ENCODE measurements at regions not wholly inside any gene's neighbourhood (a gene's known extent, or its start where the extent isn't known, plus 50 kb on each side); places are given as distances from the start of the nearest gene placed in this dataset.
A peak's percentile ranks its signal among the peaks of the same experiment; 100 is the strongest.

- DNase-seq: no peak
- no peak for ATAC-seq
- H3K9me3 ChIP-seq (ENCODE audit: low read length): no peaks in the 10 kb centered on the region
- BruUV-seq (replicated peaks): no TSS peak
- no peaks in the 10 kb centered on the region for H3K27me3 ChIP-seq (ENCODE audit: low read length)
- CTCF ChIA-PET: no interaction called here
- H4K20me1 ChIP-seq (ENCODE audit: low read length): no peaks in the 10 kb centered on the region
- no peak overlapping the region for H3K27ac ChIP-seq (ENCODE audit: low read length)
- H3K4me2 ChIP-seq (ENCODE audit: low read length): no peak overlapping the region
- H3K4me1 ChIP-seq (ENCODE audit: insufficient read depth, low read length): peaks cover 17% of the 10 kb centered on the region
- H3K36me3 ChIP-seq (ENCODE audit: low read depth, low read length): no peaks in the 10 kb centered on the region
- H3K9ac ChIP-seq (ENCODE audit: low read length): no peak overlapping the region
- no peak overlapping the region for H2AFZ ChIP-seq (ENCODE audit: low read length)
- no peaks in the 10 kb centered on the region for H3K79me2 ChIP-seq (ENCODE audit: low read length)
- H3F3A ChIP-seq (ENCODE audit: low read length, unreplicated experiment): no peaks in the 10 kb centered on the region
- H3K4me3 ChIP-seq (ENCODE audit: low read length): no peak overlapping the region
- intact Hi-C loops (cut with micrococcal nuclease): no loop called here
- no peaks in the 10 kb centered on the region for H3K9me2 ChIP-seq (replicated peaks; ENCODE audit: low read length)
- TF ChIP-seq EZH2 (IDR thresholded peaks at IDR 0.05; ENCODE audit: low read length, unreplicated experiment) (no peak), EZH2phosphoT487 (IDR thresholded peaks at IDR 0.05; ENCODE audit: borderline replicate concordance, low read length) (no peak), CTCF (conservative IDR thresholded peaks at IDR 0.05; ENCODE audit: low read depth, low read length) (no peak)
- POLR2A ChIA-PET (ENCODE audit: unreplicated experiment): no interaction called here
Measured at GRCh38 chr2:188196343-188197008, 95.2 kb upstream of the GULP1 start.

GRCh38 chr2:188199716-188200128 is 92.0 kb upstream of the GULP1 start:
- no peaks in the 10 kb centered on the region for H3K27me3 ChIP-seq (ENCODE audit: low read length)
- peak overlapping the region; percentile 62 for H3K4me2 ChIP-seq (ENCODE audit: low read length)
- TF ChIP-seq EZH2phosphoT487 (IDR thresholded peaks at IDR 0.05; ENCODE audit: borderline replicate concordance, low read length) (no peak), CTCF (conservative IDR thresholded peaks at IDR 0.05; ENCODE audit: low read depth, low read length) (no peak), EZH2 (IDR thresholded peaks at IDR 0.05; ENCODE audit: low read length, unreplicated experiment) (no peak)
- no peaks in the 10 kb centered on the region for H3K79me2 ChIP-seq (ENCODE audit: low read length)
- H2AFZ ChIP-seq (ENCODE audit: low read length): peak overlapping the region; percentile 65
- ChIA-PET POLR2A (ENCODE audit: unreplicated experiment) (no interaction called here), CTCF (no interaction called here)
- peak overlapping the region; percentile 55 for H3K27ac ChIP-seq (ENCODE audit: low read length)
- H3K4me3 ChIP-seq (ENCODE audit: low read length): no peak overlapping the region
- H3K9ac ChIP-seq (ENCODE audit: low read length): no peak overlapping the region
- H3K4me1 ChIP-seq (ENCODE audit: insufficient read depth, low read length): peaks cover 9% of the 10 kb centered on the region
- H3K9me2 ChIP-seq (replicated peaks; ENCODE audit: low read length): no peaks in the 10 kb centered on the region
- intact Hi-C loops (cut with micrococcal nuclease): loop anchor here (10.0 kb wide), 1 partner anchor 175 kb away; no protein-coding TSS in a partner anchor
- no peaks in the 10 kb centered on the region for H3K9me3 ChIP-seq (ENCODE audit: low read length)
- H3K36me3 ChIP-seq (ENCODE audit: low read depth, low read length): no peaks in the 10 kb centered on the region
- BruUV-seq (replicated peaks): no TSS peak
- H3F3A ChIP-seq (ENCODE audit: low read length, unreplicated experiment): no peaks in the 10 kb centered on the region
- ATAC-seq (peak; percentile 98), DNase-seq (peak; percentile 83)
- no peaks in the 10 kb centered on the region for H4K20me1 ChIP-seq (ENCODE audit: low read length)

GRCh38 chr2:188201639-188202038 is 90.0 kb upstream of the GULP1 start:
- no peak for DNase-seq
- Histone ChIP-seq H3K9me3 (ENCODE audit: low read length) (no peaks in the 10 kb centered on the region), H3K79me2 (ENCODE audit: low read length) (no peaks in the 10 kb centered on the region), H3K9me2 (replicated peaks; ENCODE audit: low read length) (no peaks in the 10 kb centered on the region), H4K20me1 (ENCODE audit: low read length) (no peaks in the 10 kb centered on the region), H3K36me3 (ENCODE audit: low read depth, low read length) (no peaks in the 10 kb centered on the region), H3F3A (ENCODE audit: low read length, unreplicated experiment) (no peaks in the 10 kb centered on the region), H3K4me3 (ENCODE audit: low read length) (no peak overlapping the region), H3K27ac (ENCODE audit: low read length) (no peak overlapping the region), H3K9ac (ENCODE audit: low read length) (no peak overlapping the region), H2AFZ (ENCODE audit: low read length) (no peak overlapping the region), H3K4me1 (ENCODE audit: insufficient read depth, low read length) (peaks cover 9% of the 10 kb centered on the region), H3K27me3 (ENCODE audit: low read length) (no peaks in the 10 kb centered on the region), H3K4me2 (ENCODE audit: low read length) (no peak overlapping the region)
- ChIA-PET POLR2A (ENCODE audit: unreplicated experiment) (no interaction called here), CTCF (no interaction called here)
- no TSS peak for BruUV-seq (replicated peaks)
- no peak for TF ChIP-seq EZH2 (IDR thresholded peaks at IDR 0.05; ENCODE audit: low read length, unreplicated experiment)
- TF ChIP-seq EZH2phosphoT487 (IDR thresholded peaks at IDR 0.05; ENCODE audit: borderline replicate concordance, low read length): no peak
- TF ChIP-seq CTCF (conservative IDR thresholded peaks at IDR 0.05; ENCODE audit: low read depth, low read length): no peak
- intact Hi-C loops (cut with micrococcal nuclease): loop anchor here (10.0 kb wide), 1 partner anchor 173 kb away; no protein-coding TSS in a partner anchor
- ATAC-seq: no peak

Measured in PC-3 (cell line).